ENCODE measurements at regions not wholly inside any gene's neighbourhood (a gene's known extent, or its start where the extent isn't known, plus 50 kb on each side); places are given as distances from the start of the nearest gene placed in this dataset.
A peak's percentile ranks its signal among the peaks of the same experiment; 100 is the strongest.

GRCh38 chr3:81874738-81875137 is 113.3 kb upstream of the GBE1 start:
- no peak for DNase-seq
- Histone ChIP-seq H2AK5ac (ENCODE audit: low read length, severe bottlenecking) (no peak overlapping the region), H4K91ac (ENCODE audit: low read length) (no peak overlapping the region), H3K4ac (ENCODE audit: low read depth in 1 of 2, low read length in 2 of 2) (no peak overlapping the region), H3K9ac (ENCODE audit: low read length) (no peak overlapping the region), H3K23ac (ENCODE audit: low read length in 2 of 2) (no peak overlapping the region), H3K27ac (ENCODE audit: low read length, poor library complexity, severe bottlenecking) (no peak overlapping the region), H4K8ac (ENCODE audit: low read length) (no peak overlapping the region), H3K4me2 (ENCODE audit: low read length, poor library complexity, severe bottlenecking) (no peak overlapping the region), H2BK5ac (ENCODE audit: low read depth, low read length, poor library complexity, severe bottlenecking) (no peak overlapping the region), H3K36me3 (ENCODE audit: control insufficient read depth in 1 of 2, insufficient read depth in 2 of 2, low read depth in 1 of 2, low read length in 2 of 2) (no peaks in the 10 kb centered on the region), H3K9me3 (ENCODE audit: control insufficient read depth, low read length) (no peaks in the 10 kb centered on the region), H3K4me1 (ENCODE audit: control insufficient read depth, insufficient read depth, low read depth, low read length) (peaks cover 2% of the 10 kb centered on the region), H3K27me3 (ENCODE audit: control insufficient read depth in 1 of 2, insufficient read depth in 1 of 2, low read length in 2 of 2) (no peaks in the 10 kb centered on the region), H2AFZ (ENCODE audit: low read depth, low read length) (no peak overlapping the region), H3K4me3 (ENCODE audit: insufficient read depth in 1 of 2, low read depth in 1 of 2, low read length in 2 of 2) (no peak overlapping the region), H3K79me1 (replicated peaks; ENCODE audit: low read length, poor library complexity, severe bottlenecking) (no peaks in the 10 kb centered on the region), H2BK120ac (ENCODE audit: low read depth, low read length) (no peak overlapping the region), H2BK15ac (ENCODE audit: low read depth, poor library complexity, severe bottlenecking) (no peak overlapping the region), H3K14ac (ENCODE audit: low read length in 2 of 2) (no peak overlapping the region), H3K18ac (ENCODE audit: low read depth in 1 of 2, low read length in 2 of 2) (no peak overlapping the region), H2BK12ac (ENCODE audit: low read length in 2 of 2) (no peak overlapping the region)

- peaks cover 2% of the 10 kb centered on the region for H3K4me1 ChIP-seq (ENCODE audit: control insufficient read depth, insufficient read depth, low read depth, low read length)
- no peak overlapping the region for H3K14ac ChIP-seq (ENCODE audit: low read length in 2 of 2)
- H3K9me3 ChIP-seq (ENCODE audit: control insufficient read depth, low read length): no peaks in the 10 kb centered on the region
- H2AK5ac ChIP-seq (ENCODE audit: low read length, severe bottlenecking): no peak overlapping the region
- H4K8ac ChIP-seq (ENCODE audit: low read length): no peak overlapping the region
- H2BK12ac ChIP-seq (ENCODE audit: low read length in 2 of 2): no peak overlapping the region
- no peak overlapping the region for H2AFZ ChIP-seq (ENCODE audit: low read depth, low read length)
- H3K23ac ChIP-seq (ENCODE audit: low read length in 2 of 2): no peak overlapping the region
- no peak overlapping the region for H4K91ac ChIP-seq (ENCODE audit: low read length)
- no peak overlapping the region for H3K4me3 ChIP-seq (ENCODE audit: insufficient read depth in 1 of 2, low read depth in 1 of 2, low read length in 2 of 2)
- no peaks in the 10 kb centered on the region for H3K27me3 ChIP-seq (ENCODE audit: control insufficient read depth in 1 of 2, insufficient read depth in 1 of 2, low read length in 2 of 2)
- DNase-seq: no peak
- no peaks in the 10 kb centered on the region for H3K36me3 ChIP-seq (ENCODE audit: control insufficient read depth in 1 of 2, insufficient read depth in 2 of 2, low read depth in 1 of 2, low read length in 2 of 2)
- H2BK120ac ChIP-seq (ENCODE audit: low read depth, low read length): no peak overlapping the region
- no peak overlapping the region for H2BK5ac ChIP-seq (ENCODE audit: low read depth, low read length, poor library complexity, severe bottlenecking)
- no peaks in the 10 kb centered on the region for H3K79me1 ChIP-seq (replicated peaks; ENCODE audit: low read length, poor library complexity, severe bottlenecking)
- H3K4me2 ChIP-seq (ENCODE audit: low read length, poor library complexity, severe bottlenecking): no peak overlapping the region
- H3K9ac ChIP-seq (ENCODE audit: low read length): peak overlapping the region; percentile 22
- no peak overlapping the region for H3K27ac ChIP-seq (ENCODE audit: low read length, poor library complexity, severe bottlenecking)
- no CpG with 5 or more reads among the region's 1 CpG for WGBS
- no peak overlapping the region for H3K4ac ChIP-seq (ENCODE audit: low read depth in 1 of 2, low read length in 2 of 2)
- no peak overlapping the region for H2BK15ac ChIP-seq (ENCODE audit: low read depth, poor library complexity, severe bottlenecking)
- no peak overlapping the region for H3K18ac ChIP-seq (ENCODE audit: low read depth in 1 of 2, low read length in 2 of 2)
Measured at GRCh38 chr3:81872566-81872965, 111.1 kb upstream of the GBE1 start.

GRCh38 chr3:81871358-81872155 is 110.1 kb upstream of the GBE1 start:
- no peak overlapping the region for H2BK12ac ChIP-seq (ENCODE audit: low read length in 2 of 2)
- H3K4me1 ChIP-seq (ENCODE audit: control insufficient read depth, insufficient read depth, low read depth, low read length): peaks cover 2% of the 10 kb centered on the region
- no peak overlapping the region for H3K18ac ChIP-seq (ENCODE audit: low read depth in 1 of 2, low read length in 2 of 2)
- no peaks in the 10 kb centered on the region for H3K36me3 ChIP-seq (ENCODE audit: control insufficient read depth in 1 of 2, insufficient read depth in 2 of 2, low read depth in 1 of 2, low read length in 2 of 2)
- H4K91ac ChIP-seq (ENCODE audit: low read length): no peak overlapping the region
- no peaks in the 10 kb centered on the region for H3K79me1 ChIP-seq (replicated peaks; ENCODE audit: low read length, poor library complexity, severe bottlenecking)
- H3K14ac ChIP-seq (ENCODE audit: low read length in 2 of 2): no peak overlapping the region
- no peak overlapping the region for H2AK5ac ChIP-seq (ENCODE audit: low read length, severe bottlenecking)
- no peak overlapping the region for H3K4me3 ChIP-seq (ENCODE audit: insufficient read depth in 1 of 2, low read depth in 1 of 2, low read length in 2 of 2)
- H4K8ac ChIP-seq (ENCODE audit: low read length): no peak overlapping the region
- H3K23ac ChIP-seq (ENCODE audit: low read length in 2 of 2): no peak overlapping the region
- no peaks in the 10 kb centered on the region for H3K9me3 ChIP-seq (ENCODE audit: control insufficient read depth, low read length)
- no peak overlapping the region for H2BK5ac ChIP-seq (ENCODE audit: low read depth, low read length, poor library complexity, severe bottlenecking)
- no peak overlapping the region for H3K4me2 ChIP-seq (ENCODE audit: low read length, poor library complexity, severe bottlenecking)
- no peak overlapping the region for H2BK15ac ChIP-seq (ENCODE audit: low read depth, poor library complexity, severe bottlenecking)
- no peaks in the 10 kb centered on the region for H3K27me3 ChIP-seq (ENCODE audit: control insufficient read depth in 1 of 2, insufficient read depth in 1 of 2, low read length in 2 of 2)
- H3K4ac ChIP-seq (ENCODE audit: low read depth in 1 of 2, low read length in 2 of 2): no peak overlapping the region
- no peak for DNase-seq
- H2BK120ac ChIP-seq (ENCODE audit: low read depth, low read length): no peak overlapping the region
- H3K9ac ChIP-seq (ENCODE audit: low read length): peak overlapping the region; percentile 22
- H3K27ac ChIP-seq (ENCODE audit: low read length, poor library complexity, severe bottlenecking): no peak overlapping the region
- no CpG with 5 or more reads among the region's 3 CpGs for WGBS
- no peak overlapping the region for H2AFZ ChIP-seq (ENCODE audit: low read depth, low read length)

- Histone ChIP-seq H3K27me3 (ENCODE audit: control insufficient read depth in 1 of 2, insufficient read depth in 1 of 2, low read length in 2 of 2) (no peaks in the 10 kb centered on the region), H4K8ac (ENCODE audit: low read length) (no peak overlapping the region), H3K9me3 (ENCODE audit: control insufficient read depth, low read length) (no peaks in the 10 kb centered on the region), H2BK120ac (ENCODE audit: low read depth, low read length) (no peak overlapping the region), H2BK12ac (ENCODE audit: low read length in 2 of 2) (no peak overlapping the region), H2BK15ac (ENCODE audit: low read depth, poor library complexity, severe bottlenecking) (no peak overlapping the region), H3K36me3 (ENCODE audit: control insufficient read depth in 1 of 2, insufficient read depth in 2 of 2, low read depth in 1 of 2, low read length in 2 of 2) (no peaks in the 10 kb centered on the region), H3K4ac (ENCODE audit: low read depth in 1 of 2, low read length in 2 of 2) (no peak overlapping the region), H3K14ac (ENCODE audit: low read length in 2 of 2) (no peak overlapping the region), H3K18ac (ENCODE audit: low read depth in 1 of 2, low read length in 2 of 2) (no peak overlapping the region), H2AFZ (ENCODE audit: low read depth, low read length) (no peak overlapping the region), H3K4me2 (ENCODE audit: low read length, poor library complexity, severe bottlenecking) (no peak overlapping the region), H3K79me1 (replicated peaks; ENCODE audit: low read length, poor library complexity, severe bottlenecking) (no peaks in the 10 kb centered on the region), H3K9ac (ENCODE audit: low read length) (peak overlapping the region; percentile 28), H3K27ac (ENCODE audit: low read length, poor library complexity, severe bottlenecking) (no peak overlapping the region), H4K91ac (ENCODE audit: low read length) (no peak overlapping the region), H3K4me3 (ENCODE audit: insufficient read depth in 1 of 2, low read depth in 1 of 2, low read length in 2 of 2) (no peak overlapping the region), H2BK5ac (ENCODE audit: low read depth, low read length, poor library complexity, severe bottlenecking) (no peak overlapping the region), H2AK5ac (ENCODE audit: low read length, severe bottlenecking) (no peak overlapping the region), H3K4me1 (ENCODE audit: control insufficient read depth, insufficient read depth, low read depth, low read length) (no peaks in the 10 kb centered on the region), H3K23ac (ENCODE audit: low read length in 2 of 2) (no peak overlapping the region)
- no peak for DNase-seq
- WGBS: 100% methylated on average over 1 of the region's 1 CpG
Measured at GRCh38 chr3:81869382-81869781, 107.9 kb upstream of the GBE1 start.

Data from mesenchymal stem cell (in vitro differentiated cells and primary cell).